IMR-90 (cell line): ENCODE measurements at regions not wholly inside any gene's neighbourhood (a gene's known extent, or its start where the extent isn't known, plus 50 kb on each side); places are given as distances from the start of the nearest gene placed in this dataset.

ENCODE experiments used
- ATAC-seq: fragments of 200-7000 bp; cut with Tn5 transposase; 2 replicates; pipeline ENCODE4 v1.9.1; 2020; ENCODE audit warnings: low read depth, mild to moderate bottlenecking, moderate library complexity
- BruUV-seq: library from RNA; stranded (reverse); fragments of 400-500 nt; replicated peaks from 2 replicates; lab custom pipeline; 2021; lab: Mats Ljungman, UMichigan
- CTCF ChIA-PET: fragments of 300-600 bp; formaldehyde crosslinking; extraction: SDS; loops from one replicate; lab custom pipeline; 2021; ENCODE audit warnings: antibody characterized with exemption; lab: Yijun Ruan, JAX
- POLR2A ChIA-PET: fragments of 300-600 bp; sonication (Branson Sonifier 250); formaldehyde crosslinking; loops from one replicate; lab custom pipeline; 2022; ENCODE audit warnings: antibody characterized with exemption; ENCODE audit not compliant: unreplicated experiment; lab: Charles Lee
- DNase-seq: peaks from one replicate; pipeline ENCODE4 v3.0.0; 2013
- H2AFZ ChIP-seq: replicated peaks from 2 replicates; pipeline ENCODE3; 2013; ENCODE audit warnings: low read length, mild to moderate bottlenecking; ENCODE audit not compliant: poor library complexity
- H2AK5ac ChIP-seq: 2 replicates; pipeline ENCODE4 v1.6.1; 2013; ENCODE audit warnings: low read depth, low read length, inconsistent platforms
- H2AK9ac ChIP-seq: replicated peaks from 2 replicates; pipeline ENCODE3; 2013; ENCODE audit warnings: mild to moderate bottlenecking, low read depth, low read length, moderate library complexity; ENCODE audit not compliant: poor library complexity
- H2BK120ac ChIP-seq: 2 replicates; pipeline ENCODE4 v1.6.1; 2013; ENCODE audit warnings: low read depth, low read length, inconsistent platforms
- H2BK15ac ChIP-seq: 3 replicates; pipeline ENCODE4 v1.6.1; 2013; ENCODE audit warnings: low read depth, low read length, inconsistent platforms
- H2BK20ac ChIP-seq: 2 replicates; pipeline ENCODE4 v1.6.1; 2013; ENCODE audit warnings: low read depth, mild to moderate bottlenecking, inconsistent platforms, low read length, moderate library complexity
- H2BK5ac ChIP-seq: 2 replicates; pipeline ENCODE4 v1.6.1; 2013; ENCODE audit warnings: mild to moderate bottlenecking, low read depth, low read length, inconsistent platforms; ENCODE audit not compliant: poor library complexity, severe bottlenecking
- H3K14ac ChIP-seq: replicated peaks from 2 replicates; pipeline ENCODE4 v1.6.1; 2013; ENCODE audit warnings: low read depth, low read length, inconsistent platforms
- H3K18ac ChIP-seq: 2 replicates; pipeline ENCODE4 v1.6.1; 2013; ENCODE audit warnings: low read depth, low read length, control low read depth
- H3K23ac ChIP-seq: 2 replicates; pipeline ENCODE4 v1.6.1; 2013; ENCODE audit warnings: low read depth, low read length, inconsistent platforms
- H3K27ac ChIP-seq: 2 replicates; pipeline ENCODE4 v1.5.1; 2013; ENCODE audit warnings: mild to moderate bottlenecking, control low read depth, low read length; ENCODE audit not compliant: insufficient read depth
- H3K27me3 ChIP-seq: 2 replicates; pipeline ENCODE4 v1.6.1; 2013; ENCODE audit warnings: low read length; ENCODE audit not compliant: control insufficient read depth, insufficient read depth
- H3K36me3 ChIP-seq: 2 replicates; pipeline ENCODE4 v1.6.1; 2013; ENCODE audit warnings: low read length, mixed read lengths; ENCODE audit not compliant: control insufficient read depth, insufficient read depth
- H3K4ac ChIP-seq: 2 replicates; pipeline ENCODE4 v1.6.1; 2013; ENCODE audit warnings: low read depth, low read length, inconsistent platforms
- H3K4me1 ChIP-seq: 2 replicates; pipeline ENCODE4 v1.6.1; 2013; ENCODE audit warnings: low read length, mixed read lengths; ENCODE audit not compliant: control insufficient read depth, insufficient read depth
- H3K4me2 ChIP-seq: 2 replicates; pipeline ENCODE4 v1.6.1; 2013; ENCODE audit warnings: low read depth, mild to moderate bottlenecking, control low read depth, low read length, moderate library complexity
- H3K4me3 ChIP-seq: 2 replicates; pipeline ENCODE4 v1.5.1; 2013; ENCODE audit warnings: low read depth, mild to moderate bottlenecking, control low read depth, low read length, moderate library complexity; ENCODE audit not compliant: insufficient read depth
- H3K56ac ChIP-seq: 2 replicates; pipeline ENCODE4 v1.6.1; 2013; ENCODE audit warnings: low read length, inconsistent platforms; ENCODE audit not compliant: insufficient read depth; ENCODE audit errors: extremely low read depth
- H3K79me1 ChIP-seq, 2 experiments: 2 replicates each; pipeline ENCODE4 v1.6.1; 2013; ENCODE audit warnings: low read length in 2 of 2, inconsistent platforms in 1 of 2, low read depth in 1 of 2
- H3K9ac ChIP-seq: 2 replicates; pipeline ENCODE4 v1.6.1; 2013; ENCODE audit warnings: low read depth, low read length, control low read depth
- H3K9me1 ChIP-seq: 2 replicates; pipeline ENCODE4 v1.6.1; 2013; ENCODE audit warnings: low read length, inconsistent platforms; ENCODE audit not compliant: insufficient read depth
- H3K9me3 ChIP-seq: 2 replicates; pipeline ENCODE4 v1.6.1; 2013; ENCODE audit warnings: low read length; ENCODE audit not compliant: control insufficient read depth, insufficient read depth
- H4K20me1 ChIP-seq: 2 replicates; pipeline ENCODE4 v1.6.1; 2013; ENCODE audit warnings: low read length, inconsistent platforms; ENCODE audit not compliant: insufficient read depth
- H4K5ac ChIP-seq: 2 replicates; pipeline ENCODE4 v1.6.1; 2013; ENCODE audit warnings: mild to moderate bottlenecking, low read depth, low read length, control low read depth
- H4K8ac ChIP-seq, 2 experiments: 2 replicates each; pipeline ENCODE4 v1.6.1; 2013; ENCODE audit warnings: low read depth in 2 of 2, low read length in 2 of 2, control low read depth in 1 of 2, inconsistent platforms in 1 of 2
- H4K91ac ChIP-seq: 2 replicates; pipeline ENCODE4 v1.6.1; 2013; ENCODE audit warnings: low read depth, low read length, inconsistent platforms; ENCODE audit not compliant: insufficient read depth
- BHLHE40 ChIP-seq: fragments of 150-350 bp; IDR thresholded peaks from 2 replicates; pipeline ENCODE4 v1.6.1; 2016; ENCODE audit warnings: mild to moderate bottlenecking, low read depth, low read length
- CEBPB ChIP-seq: IDR thresholded peaks from 2 replicates; pipeline ENCODE4 v1.6.1; 2012; ENCODE audit warnings: low read depth, low read length, improper control_type of control experiment
- CHD1 ChIP-seq: IDR thresholded peaks from 2 replicates; pipeline ENCODE4 v1.6.1; 2012; ENCODE audit warnings: low read depth, low read length, improper control_type of control experiment
- FOS ChIP-seq: fragments of 150-350 bp; IDR thresholded peaks from 2 replicates; pipeline ENCODE4 v1.6.1; 2016; ENCODE audit warnings: low read depth, low read length
- MAFK ChIP-seq: IDR thresholded peaks from 2 replicates; pipeline ENCODE4 v1.6.1; 2012; ENCODE audit warnings: low read depth, low read length, improper control_type of control experiment
- MAZ ChIP-seq: IDR thresholded peaks from 2 replicates; pipeline ENCODE4 v1.6.1; 2012; ENCODE audit warnings: low read depth, mild to moderate bottlenecking, low read length, improper control_type of control experiment, moderate library complexity, borderline replicate concordance
- MXI1 ChIP-seq: IDR thresholded peaks from 2 replicates; pipeline ENCODE4 v1.6.1; 2012; ENCODE audit warnings: low read depth, mild to moderate bottlenecking, low read length, moderate library complexity, borderline replicate concordance
- NFE2L2 ChIP-seq: fragments of 150-350 bp; IDR thresholded peaks from 2 replicates; pipeline ENCODE4 v1.6.1; 2016; ENCODE audit warnings: low read depth, mild to moderate bottlenecking, low read length
- POLR2A ChIP-seq: IDR thresholded peaks from 2 replicates; pipeline ENCODE4 v1.6.1; 2012; ENCODE audit warnings: mild to moderate bottlenecking, low read depth, low read length
- RAD21 ChIP-seq: IDR thresholded peaks from 2 replicates; pipeline ENCODE4 v1.6.1; 2012; ENCODE audit warnings: low read length, improper control_type of control experiment
- RCOR1 ChIP-seq: IDR thresholded peaks from 2 replicates; pipeline ENCODE4 v1.6.1; 2012; ENCODE audit warnings: mild to moderate bottlenecking, low read length, improper control_type of control experiment; ENCODE audit not compliant: insufficient replicate concordance
- SMC3 ChIP-seq: fragments of 150-350 bp; IDR thresholded peaks from 2 replicates; pipeline ENCODE4 v1.6.1; 2016; ENCODE audit warnings: low read depth, mild to moderate bottlenecking, antibody characterized with exemption, low read length, moderate library complexity
- WGBS, 2 experiments: methylation state at CpG; one replicate each; pipeline versions ENCODE4 v1.1.5 to v1.1.7; 2013; ENCODE audit warnings: missing lambda C conversion rate in 2 of 2; ENCODE audit not compliant: insufficient read length in 1 of 2; ENCODE audit errors: extremely low coverage in 2 of 2; 5-methylcytosine and 5-hydroxymethylcytosine counted together
- dilution Hi-C: fragments of 300-500 bp; cut with HindIII; formaldehyde crosslinking; loops from one replicate; pipeline ENCODE4 v1.14.3; 2018; ENCODE audit warnings: low sequenced_read_pairs; ENCODE audit not compliant: unreplicated experiment
- in situ Hi-C: fragments of 300-500 bp; cut with MboI; formaldehyde crosslinking; loops from 3 replicates; pipeline ENCODE4 v1.14.3; 2019; ENCODE audit warnings: low sequenced_read_pairs, inconsistent platforms, mixed read lengths
- intact Hi-C: fragments of 100-400 bp; cut with micrococcal nuclease; formaldehyde crosslinking; loops from 2 replicates; pipeline ENCODE4 v1.10.0; 2022
- TF ChIP-seq, protein P1 (sequence below): fragments of 150-350 bp; IDR thresholded peaks from 2 replicates; pipeline ENCODE4 v1.6.1; 2017; ENCODE audit warnings: mild to moderate bottlenecking, antibody characterized with exemption, low read length, low read depth
- TF ChIP-seq, protein P2 (sequence below): conservative IDR thresholded peaks from 2 replicates; pipeline ENCODE4 v1.5.1; 2012; ENCODE audit warnings: mild to moderate bottlenecking, low read depth, low read length, improper control_type of control experiment

DNA sequence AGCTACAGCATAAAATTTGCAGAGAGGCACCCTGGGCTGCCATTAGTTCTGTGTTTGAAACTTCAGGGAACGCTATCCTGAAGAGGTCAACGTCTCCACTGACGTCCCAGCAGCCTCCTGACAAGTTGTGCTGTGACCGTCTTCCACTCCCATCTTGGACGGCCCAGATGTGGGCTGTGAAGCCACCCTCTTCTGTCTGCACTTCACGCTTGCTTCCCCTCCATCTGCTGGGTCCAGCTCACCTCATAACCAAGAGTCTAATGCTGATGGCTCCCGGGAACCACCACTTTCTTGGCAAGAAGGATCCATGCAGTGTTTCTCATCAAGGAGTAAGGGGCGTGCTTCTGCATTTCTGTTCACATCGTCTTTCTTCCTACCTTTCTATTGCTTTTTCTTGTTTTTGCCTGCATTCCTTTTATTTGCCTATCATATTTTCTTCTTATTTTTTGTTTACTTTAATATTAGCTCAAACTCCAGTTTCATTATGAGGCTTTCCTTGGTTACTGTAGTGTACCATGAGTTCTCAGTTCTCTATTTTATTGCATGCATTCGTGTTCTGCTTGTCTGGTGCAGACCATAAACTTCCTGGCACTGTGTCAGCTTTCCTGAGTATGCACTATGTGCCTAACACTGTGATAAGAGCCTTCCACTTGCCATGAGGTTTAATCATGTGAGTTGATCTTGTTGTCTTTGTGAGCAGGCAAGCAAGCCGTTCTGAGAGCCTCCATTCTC, 631.8 kb upstream of the RAB6C start:
- no peak overlapping the region for H4K91ac ChIP-seq
- H2AFZ ChIP-seq, result no peak overlapping the region
- in situ Hi-C loops (no loop called here), intact Hi-C loops (no loop called here), dilution Hi-C loops (no loop called here)
- H3K4ac ChIP-seq, result no peak overlapping the region
- H3K9ac ChIP-seq, result no peak overlapping the region
- BruUV-seq, result no TSS peak
- no peaks in the 10 kb centered on the region for H3K4me1 ChIP-seq
- no peak overlapping the region for H2BK20ac ChIP-seq
- no peak overlapping the region for H3K27ac ChIP-seq
- no peak overlapping the region for H3K56ac ChIP-seq
- DNase-seq (no peak), ATAC-seq (no peak)
- 44% methylated on average over 4 of the region's 11 CpGs; no CpG with 5 or more reads in 1 of the 2 experiments for WGBS, 2 experiments
- POLR2A ChIA-PET, result no interaction called here
- H3K27me3 ChIP-seq, result no peaks in the 10 kb centered on the region
- H2BK120ac ChIP-seq, result no peak overlapping the region
- no peak overlapping the region for H4K5ac ChIP-seq
- no peak overlapping the region for H3K4me3 ChIP-seq
- no peak overlapping the region for H2BK15ac ChIP-seq
- no peak overlapping the region for H2AK5ac ChIP-seq
- no peaks in the 10 kb centered on the region for H3K36me3 ChIP-seq
- CTCF ChIA-PET, result no interaction called here
- no peak overlapping the region for H2BK5ac ChIP-seq
- H3K23ac ChIP-seq, result no peak overlapping the region
- H3K14ac ChIP-seq, result no peak overlapping the region
- H4K20me1 ChIP-seq, result no peaks in the 10 kb centered on the region
- no peak overlapping the region for H4K8ac ChIP-seq
- no peaks in the 10 kb centered on the region for H3K79me1 ChIP-seq
- H3K18ac ChIP-seq, result no peak overlapping the region
- H3K4me2 ChIP-seq, result no peak overlapping the region
- no peak overlapping the region for H2AK9ac ChIP-seq
- TF ChIP-seq RCOR1 (no peak), POLR2A (no peak), SMC3 (no peak), CHD1 (no peak), MAFK (no peak), RAD21 (no peak), MAZ (no peak), CEBPB (no peak), MXI1 (no peak), FOS (no peak), NFE2L2 (no peak), BHLHE40 (no peak)
- TF ChIP-seq, protein P1, sequence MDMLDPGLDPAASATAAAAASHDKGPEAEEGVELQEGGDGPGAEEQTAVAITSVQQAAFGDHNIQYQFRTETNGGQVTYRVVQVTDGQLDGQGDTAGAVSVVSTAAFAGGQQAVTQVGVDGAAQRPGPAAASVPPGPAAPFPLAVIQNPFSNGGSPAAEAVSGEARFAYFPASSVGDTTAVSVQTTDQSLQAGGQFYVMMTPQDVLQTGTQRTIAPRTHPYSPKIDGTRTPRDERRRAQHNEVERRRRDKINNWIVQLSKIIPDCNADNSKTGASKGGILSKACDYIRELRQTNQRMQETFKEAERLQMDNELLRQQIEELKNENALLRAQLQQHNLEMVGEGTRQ, result no peak
- TF ChIP-seq, protein P2, sequence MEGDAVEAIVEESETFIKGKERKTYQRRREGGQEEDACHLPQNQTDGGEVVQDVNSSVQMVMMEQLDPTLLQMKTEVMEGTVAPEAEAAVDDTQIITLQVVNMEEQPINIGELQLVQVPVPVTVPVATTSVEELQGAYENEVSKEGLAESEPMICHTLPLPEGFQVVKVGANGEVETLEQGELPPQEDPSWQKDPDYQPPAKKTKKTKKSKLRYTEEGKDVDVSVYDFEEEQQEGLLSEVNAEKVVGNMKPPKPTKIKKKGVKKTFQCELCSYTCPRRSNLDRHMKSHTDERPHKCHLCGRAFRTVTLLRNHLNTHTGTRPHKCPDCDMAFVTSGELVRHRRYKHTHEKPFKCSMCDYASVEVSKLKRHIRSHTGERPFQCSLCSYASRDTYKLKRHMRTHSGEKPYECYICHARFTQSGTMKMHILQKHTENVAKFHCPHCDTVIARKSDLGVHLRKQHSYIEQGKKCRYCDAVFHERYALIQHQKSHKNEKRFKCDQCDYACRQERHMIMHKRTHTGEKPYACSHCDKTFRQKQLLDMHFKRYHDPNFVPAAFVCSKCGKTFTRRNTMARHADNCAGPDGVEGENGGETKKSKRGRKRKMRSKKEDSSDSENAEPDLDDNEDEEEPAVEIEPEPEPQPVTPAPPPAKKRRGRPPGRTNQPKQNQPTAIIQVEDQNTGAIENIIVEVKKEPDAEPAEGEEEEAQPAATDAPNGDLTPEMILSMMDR, result no peak
- peaks cover 9% of the 10 kb centered on the region for H3K9me3 ChIP-seq
- no peaks in the 10 kb centered on the region for H3K9me1 ChIP-seq
